Activated CD4-positive, alpha-beta T cell treated with anti-CD3 and anti-CD28 coated beads, Interleukin-10, Interleukin-2, amounts not matched to agents 100 ng/mL and 50 ng/mL, durations not matched to agents 16 hours and 8 hours (primary cell): ENCODE measurements at regions not wholly inside any gene's neighbourhood (a gene's known extent, or its start where the extent isn't known, plus 50 kb on each side); places are given as distances from the start of the nearest gene placed in this dataset.
"Not testable (repeated sequence)": the region's sequence is repeated elsewhere in the genome, so short reads cannot be mapped to it uniquely, and the experiment has no call there.

Source experiments
- DNase-seq: peaks from one replicate; pipeline ENCODE4 v3.0.0-alpha.2; 2020

- DNase-seq: not testable (repeated sequence)
Measured at GRCh38 chr19:23464349-23464748, 69.1 kb upstream of the ZNF91 start.

GRCh38 chr19:23461120-23461519 is 65.8 kb upstream of the ZNF91 start:
- no peak for DNase-seq

- DNase-seq: no peak
Measured at GRCh38 chr19:23460656-23461055, 65.4 kb upstream of the ZNF91 start.
